Adrenal gland (tissue), 9 donors: ENCODE measurements at regions not wholly inside any gene's neighbourhood (a gene's known extent, or its start where the extent isn't known, plus 50 kb on each side); places are given as distances from the start of the nearest gene placed in this dataset.

Experiments used
- DNase-seq, 7 donors: peaks; one replicate each; pipeline ENCODE4 v3.0.0-alpha.2; 2019 to 2020
- H3K27ac ChIP-seq, 5 donors: fragments of 200-600 bp; sonication (generic) in 4 of 5; 1 replicate in 3 of 5; 2 replicates in 2 of 5; pipeline versions ENCODE4 v1.5.1 to v1.8.0; 2016 to 2020; ENCODE audit warnings: mild to moderate bottlenecking in 1 of 5
- H3K27me3 ChIP-seq: fragments of 200-600 bp; 2 replicates; pipeline ENCODE4 v1.8.0; 2021
- H3K36me3 ChIP-seq, 2 donors: fragments of 200-600 bp; replicated peaks in 1 of 2; 1 replicate in 1 of 2; 2 replicates in 1 of 2; pipeline versions ENCODE4 v1.5.1 to v1.8.0; 2018 to 2022
- H3K4me1 ChIP-seq, 2 donors: fragments of 200-600 bp; replicated peaks in 1 of 2; 1 replicate in 1 of 2; 2 replicates in 1 of 2; pipeline versions ENCODE4 v1.5.1 to v1.8.0; 2018 to 2021
- H3K4me3 ChIP-seq, 4 donors: fragments of 200-600 bp; sonication (generic) in 3 of 4; one replicate each; pipeline ENCODE4 v1.5.1; 2016 to 2018
- H3K9me3 ChIP-seq, 3 donors: fragments of 200-600 bp; sonication (generic) in 1 of 3; replicated peaks in 1 of 3; 1 replicate in 2 of 3; 2 replicates in 1 of 3; pipeline versions ENCODE4 v1.5.1 to v1.8.0; 2016 to 2021
- CTCF ChIP-seq, 6 experiments: fragments of 450-650 bp in 4 of 6; fragments of 200-600 bp in 2 of 6; sonication (generic) in 1 of 6; IDR thresholded peaks; 1 replicate in 5 of 6; 2 replicates in 1 of 6; pipeline versions ENCODE4 v1.5.1 to v1.8.0; 2016 to 2021; ENCODE audit warnings: antibody characterized with exemption in 6 of 6, mild to moderate bottlenecking in 2 of 6, moderate library complexity in 1 of 6
- POLR2A ChIP-seq, 2 donors: fragments of 450-650 bp; IDR thresholded peaks; one replicate each; pipeline ENCODE4 v1.6.1; 2017; ENCODE audit warnings: antibody characterized with exemption in 2 of 2, mild to moderate bottlenecking in 2 of 2, moderate library complexity in 1 of 2
- WGBS, 4 donors: extraction: QIAGEN DNeasy Blood & Tissue Kit in 2 of 4; methylation state at CpG; one replicate each; pipeline versions ENCODE4 v1.1.5 to v1.1.7; 2013 to 2017; 5-methylcytosine and 5-hydroxymethylcytosine counted together
- intact Hi-C, 2 donors: fragments of 100-400 bp; cut with DNase I; formaldehyde crosslinking; loops; one replicate each; pipeline versions ENCODE4 v1.14.1 to v1.15.0; 2022 to 2023
- donor health status: healthy with polysubstance abuse.
- donor health status: Bipolar disorder and iron deficiency.
- donor health status: DM: yes; HTN: yes; CAD: no.
- donor health status: DM: no; HTN: no; CAD: no.
- donor health status: DM: no; HTN: no; CAD: no.

GRCh38 chr7:52639126-52639525 lies 396.3 kb upstream of the POM121L12 start:
- no peaks in the 10 kb centered on the region for H3K9me3 ChIP-seq
- H3K4me1 ChIP-seq = no peaks in the 10 kb centered on the region
- intact Hi-C loops = no loop called here
- no peak for DNase-seq
- no peak overlapping the region for H3K4me3 ChIP-seq
- H3K27me3 ChIP-seq = no peaks in the 10 kb centered on the region
- no peaks in the 10 kb centered on the region for H3K36me3 ChIP-seq
- TF ChIP-seq POLR2A (IDR thresholded peaks at IDR 0.05) = no peak
- no peak for TF ChIP-seq CTCF (IDR thresholded peaks at IDR 0.05)
- no peak overlapping the region for H3K27ac ChIP-seq

GRCh38 chr7:52635021-52635420 lies 400.4 kb upstream of the POM121L12 start:
- WGBS, 4 donors = 43 to 62% (median 54%) methylated on average over 3 of the region's 3 CpGs
- Histone ChIP-seq H3K27ac (no peak overlapping the region), H3K9me3 (no peaks in the 10 kb centered on the region), H3K27me3 (no peaks in the 10 kb centered on the region), H3K36me3 (no peaks in the 10 kb centered on the region), H3K4me3 (no peak overlapping the region), H3K4me1 (no peaks in the 10 kb centered on the region)
- TF ChIP-seq POLR2A (IDR thresholded peaks at IDR 0.05) = no peak
- no peak for TF ChIP-seq CTCF (IDR thresholded peaks at IDR 0.05)
- intact Hi-C loops = no loop called here
- no peak for DNase-seq

GRCh38 chr7:52620849-52621248 lies 414.6 kb upstream of the POM121L12 start:
- Histone ChIP-seq H3K9me3 (no peaks in the 10 kb centered on the region), H3K36me3 (no peaks in the 10 kb centered on the region), H3K4me1 (no peaks in the 10 kb centered on the region), H3K4me3 (no peak overlapping the region), H3K27ac (no peak overlapping the region), H3K27me3 (no peaks in the 10 kb centered on the region)
- no peak for DNase-seq
- intact Hi-C loops = no loop called here
- WGBS, 4 donors = 73 to 84% (median 83%) methylated on average over 1 of the region's 1 CpG
- TF ChIP-seq POLR2A (IDR thresholded peaks at IDR 0.05) = no peak
- TF ChIP-seq CTCF (IDR thresholded peaks at IDR 0.05) = no peak

- no peaks in the 10 kb centered on the region for H3K27me3 ChIP-seq
- no peaks in the 10 kb centered on the region for H3K36me3 ChIP-seq
- no peaks in the 10 kb centered on the region for H3K4me1 ChIP-seq
- TF ChIP-seq POLR2A (IDR thresholded peaks at IDR 0.05) = no peak
- no peak overlapping the region for H3K27ac ChIP-seq
- intact Hi-C loops = no loop called here
- no peak overlapping the region for H3K4me3 ChIP-seq
- DNase-seq = no peak
- H3K9me3 ChIP-seq = no peaks in the 10 kb centered on the region
- 71 to 88% (median 76%) methylated on average over 2 of the region's 2 CpGs for WGBS, 4 donors
Observed at GRCh38 chr7:52616552-52616951, 418.9 kb upstream of the POM121L12 start.

GRCh38 chr7:52615021-52615695 lies 420.3 kb upstream of the POM121L12 start:
- no peaks in the 10 kb centered on the region for H3K4me1 ChIP-seq
- no peak for TF ChIP-seq POLR2A (IDR thresholded peaks at IDR 0.05)
- no peaks in the 10 kb centered on the region for H3K9me3 ChIP-seq
- intact Hi-C loops = no loop called here
- DNase-seq = no peak
- H3K4me3 ChIP-seq = no peak overlapping the region
- WGBS, 4 donors = 67 to 75% (median 70%) methylated on average over 2 of the region's 2 CpGs
- no peak overlapping the region for H3K27ac ChIP-seq
- no peaks in the 10 kb centered on the region for H3K27me3 ChIP-seq
- no peaks in the 10 kb centered on the region for H3K36me3 ChIP-seq
